Glutamatergic neuron (in vitro differentiated cells): ENCODE measurements at regions not wholly inside any gene's neighbourhood (a gene's known extent, or its start where the extent isn't known, plus 50 kb on each side); places are given as distances from the start of the nearest gene placed in this dataset.

Experiments
- DNase-seq: peaks from one replicate; pipeline ENCODE4 v3.0.0; 2022
- H3K27ac Mint-ChIP-seq: one replicate; pipeline ENCODE4 v1.8.0; 2020; ENCODE audit warnings: mild to moderate bottlenecking, mixed read lengths, inconsistent platforms; ENCODE audit not compliant: unreplicated experiment
- H3K27me3 Mint-ChIP-seq: one replicate; pipeline ENCODE4 v1.8.0; 2020; ENCODE audit warnings: mild to moderate bottlenecking, moderate library complexity, mixed read lengths, inconsistent platforms; ENCODE audit not compliant: unreplicated experiment
- H3K36me3 Mint-ChIP-seq: one replicate; pipeline ENCODE4 v1.8.0; 2020; ENCODE audit warnings: mild to moderate bottlenecking, mixed read lengths, inconsistent platforms; ENCODE audit not compliant: unreplicated experiment
- H3K4me1 Mint-ChIP-seq: one replicate; pipeline ENCODE4 v1.8.0; 2020; ENCODE audit warnings: mild to moderate bottlenecking, low read depth, mixed read lengths, inconsistent platforms; ENCODE audit not compliant: unreplicated experiment
- H3K4me3 Mint-ChIP-seq: one replicate; pipeline ENCODE4 v1.8.0; 2020; ENCODE audit warnings: mild to moderate bottlenecking, mixed read lengths, inconsistent platforms; ENCODE audit not compliant: unreplicated experiment
- H3K9me3 Mint-ChIP-seq: one replicate; pipeline ENCODE4 v1.8.0; 2020; ENCODE audit warnings: mild to moderate bottlenecking, moderate library complexity, mixed read lengths, inconsistent platforms; ENCODE audit not compliant: unreplicated experiment
- CTCF ChIP-seq: fragments of 200-600 bp; sonication (generic); IDR thresholded peaks from one replicate; pipeline ENCODE4 v1.5.0; 2021; ENCODE audit not compliant: partially characterized antibody, unreplicated experiment

GRCh38 chr2:117085256-117085655 is 729.2 kb upstream of the DDX18 start:
- no peak for TF ChIP-seq CTCF
- H3K27me3 Mint-ChIP-seq, result peaks cover 2% of the 10 kb centered on the region
- no peak overlapping the region for H3K27ac Mint-ChIP-seq
- H3K36me3 Mint-ChIP-seq, result no peaks in the 10 kb centered on the region
- H3K9me3 Mint-ChIP-seq, result no peaks in the 10 kb centered on the region
- H3K4me3 Mint-ChIP-seq, result no peak overlapping the region
- DNase-seq, result no peak
- peaks cover 3% of the 10 kb centered on the region for H3K4me1 Mint-ChIP-seq

DNA sequence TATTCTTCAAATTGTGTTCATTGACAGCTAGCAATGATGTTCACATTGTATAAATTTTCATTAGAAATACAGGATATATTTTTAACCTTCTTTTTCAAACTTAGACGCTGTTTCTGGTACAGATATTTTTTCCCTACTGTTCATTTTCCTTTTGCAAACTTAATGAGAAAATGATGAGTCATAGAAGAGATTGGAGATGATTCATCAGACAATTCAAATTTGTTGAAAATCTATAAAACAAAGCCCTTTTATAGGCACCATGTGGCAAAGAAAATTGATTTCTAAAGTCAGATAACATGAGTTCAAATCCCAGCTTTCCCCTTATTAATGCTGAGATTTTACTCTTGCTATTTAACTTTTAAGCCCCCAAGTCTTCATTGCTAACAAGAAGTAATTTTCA is 728.8 kb upstream of the DDX18 start:
- Mint-ChIP-seq H3K9me3 (no peaks in the 10 kb centered on the region), H3K4me3 (no peak overlapping the region), H3K36me3 (no peaks in the 10 kb centered on the region), H3K27me3 (peaks cover 2% of the 10 kb centered on the region), H3K4me1 (peaks cover 3% of the 10 kb centered on the region), H3K27ac (no peak overlapping the region)
- no peak for DNase-seq
- TF ChIP-seq CTCF, result no peak

- no peak for DNase-seq
- no peak overlapping the region for H3K4me3 Mint-ChIP-seq
- H3K9me3 Mint-ChIP-seq, result no peaks in the 10 kb centered on the region
- no peaks in the 10 kb centered on the region for H3K36me3 Mint-ChIP-seq
- no peak overlapping the region for H3K27ac Mint-ChIP-seq
- TF ChIP-seq CTCF, result no peak
- peaks cover 2% of the 10 kb centered on the region for H3K27me3 Mint-ChIP-seq
- peaks cover 3% of the 10 kb centered on the region for H3K4me1 Mint-ChIP-seq
Observed at GRCh38 chr2:117086174-117086942, 728.1 kb upstream of the DDX18 start.

DNA sequence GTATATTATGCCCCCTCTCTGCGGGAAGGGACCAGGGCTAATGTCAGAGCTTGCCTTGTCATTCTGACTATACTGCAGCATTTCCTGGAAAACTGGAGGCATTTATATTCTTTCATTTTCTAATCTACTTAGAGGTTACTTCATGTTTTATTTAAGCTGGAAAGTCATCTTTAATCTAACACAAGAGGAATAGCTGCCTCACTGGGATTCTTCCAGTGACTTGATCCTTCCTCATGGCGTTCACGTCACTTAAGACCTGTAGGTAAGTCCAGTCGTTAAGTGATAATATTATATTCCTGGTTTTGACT is 727.6 kb upstream of the DDX18 start:
- no peaks in the 10 kb centered on the region for H3K36me3 Mint-ChIP-seq
- no peak overlapping the region for H3K4me3 Mint-ChIP-seq
- peaks cover 3% of the 10 kb centered on the region for H3K4me1 Mint-ChIP-seq
- no peaks in the 10 kb centered on the region for H3K9me3 Mint-ChIP-seq
- no peak overlapping the region for H3K27ac Mint-ChIP-seq
- no peak for DNase-seq
- H3K27me3 Mint-ChIP-seq, result peaks cover 2% of the 10 kb centered on the region
- no peak for TF ChIP-seq CTCF

GRCh38 chr2:117087535-117088291 is 726.8 kb upstream of the DDX18 start:
- TF ChIP-seq CTCF, result no peak
- Mint-ChIP-seq H3K36me3 (no peaks in the 10 kb centered on the region), H3K4me3 (no peak overlapping the region), H3K27ac (no peak overlapping the region), H3K4me1 (peaks cover 3% of the 10 kb centered on the region), H3K27me3 (no peaks in the 10 kb centered on the region), H3K9me3 (no peaks in the 10 kb centered on the region)
- no peak for DNase-seq
